ENCODE measurements at regions not wholly inside any gene's neighbourhood (a gene's known extent, or its start where the extent isn't known, plus 50 kb on each side); places are given as distances from the start of the nearest gene placed in this dataset.

DNA sequence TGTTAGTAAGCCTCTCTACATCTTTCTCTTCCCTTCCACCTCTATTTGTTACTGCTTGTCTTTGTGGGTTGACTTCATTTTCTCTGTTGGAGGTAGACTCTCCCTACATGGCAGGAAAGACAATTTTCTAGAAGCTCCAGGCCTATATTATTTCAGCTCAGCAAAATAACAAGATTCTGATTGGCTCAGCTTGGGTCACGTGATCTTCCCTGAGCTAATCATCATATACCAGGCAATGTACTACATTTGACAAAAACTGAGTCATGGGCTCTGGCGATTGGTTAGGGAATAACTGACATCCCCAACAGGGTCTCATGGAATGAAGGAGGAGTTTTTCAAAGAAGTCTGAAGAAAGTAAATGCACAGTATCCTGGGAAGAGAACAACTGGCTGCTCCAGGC, 65.6 kb upstream of the NR3C1 start:
- intact Hi-C loops (cut with DNase I) = no loop called here
- Histone ChIP-seq H3K9me3 (no peaks in the 10 kb centered on the region), H3K4me1 (no peaks in the 10 kb centered on the region), H3K4me3 (no peak overlapping the region), H3K36me3 (no peaks in the 10 kb centered on the region), H3K27me3 (no peaks in the 10 kb centered on the region), H3K27ac (no peak overlapping the region)
- DNase-seq (no peak), ATAC-seq (no peak)
- TF ChIP-seq, protein P1, sequence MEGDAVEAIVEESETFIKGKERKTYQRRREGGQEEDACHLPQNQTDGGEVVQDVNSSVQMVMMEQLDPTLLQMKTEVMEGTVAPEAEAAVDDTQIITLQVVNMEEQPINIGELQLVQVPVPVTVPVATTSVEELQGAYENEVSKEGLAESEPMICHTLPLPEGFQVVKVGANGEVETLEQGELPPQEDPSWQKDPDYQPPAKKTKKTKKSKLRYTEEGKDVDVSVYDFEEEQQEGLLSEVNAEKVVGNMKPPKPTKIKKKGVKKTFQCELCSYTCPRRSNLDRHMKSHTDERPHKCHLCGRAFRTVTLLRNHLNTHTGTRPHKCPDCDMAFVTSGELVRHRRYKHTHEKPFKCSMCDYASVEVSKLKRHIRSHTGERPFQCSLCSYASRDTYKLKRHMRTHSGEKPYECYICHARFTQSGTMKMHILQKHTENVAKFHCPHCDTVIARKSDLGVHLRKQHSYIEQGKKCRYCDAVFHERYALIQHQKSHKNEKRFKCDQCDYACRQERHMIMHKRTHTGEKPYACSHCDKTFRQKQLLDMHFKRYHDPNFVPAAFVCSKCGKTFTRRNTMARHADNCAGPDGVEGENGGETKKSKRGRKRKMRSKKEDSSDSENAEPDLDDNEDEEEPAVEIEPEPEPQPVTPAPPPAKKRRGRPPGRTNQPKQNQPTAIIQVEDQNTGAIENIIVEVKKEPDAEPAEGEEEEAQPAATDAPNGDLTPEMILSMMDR (IDR thresholded peaks at IDR 0.05) = no peak

DNA sequence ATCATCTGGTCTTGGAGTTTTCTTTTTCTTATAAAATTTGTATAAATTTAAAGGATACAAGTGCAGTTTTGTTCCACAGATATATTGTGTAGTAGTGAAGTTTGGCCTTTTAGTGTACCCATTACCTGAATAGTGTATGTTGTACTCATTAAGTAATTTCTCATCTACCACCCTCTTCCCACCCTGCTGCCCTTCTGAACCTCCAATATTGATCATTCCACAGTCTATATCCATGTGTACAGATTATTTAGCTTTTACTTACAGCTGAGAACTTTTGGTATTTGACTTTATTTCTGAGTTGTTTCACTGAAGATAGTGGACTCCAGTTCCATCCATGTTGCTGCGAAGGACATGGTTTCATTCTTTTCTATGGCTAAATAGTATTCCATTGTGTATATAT, 63.1 kb upstream of the NR3C1 start:
- intact Hi-C loops (cut with DNase I) = no loop called here
- Histone ChIP-seq H3K9me3 (no peaks in the 10 kb centered on the region), H3K4me3 (no peak overlapping the region), H3K27ac (no peak overlapping the region), H3K27me3 (no peaks in the 10 kb centered on the region), H3K36me3 (no peaks in the 10 kb centered on the region), H3K4me1 (no peaks in the 10 kb centered on the region)
- TF ChIP-seq, protein P1 (IDR thresholded peaks at IDR 0.05) = no peak
- DNase-seq = no peak
- no peak for ATAC-seq

DNA sequence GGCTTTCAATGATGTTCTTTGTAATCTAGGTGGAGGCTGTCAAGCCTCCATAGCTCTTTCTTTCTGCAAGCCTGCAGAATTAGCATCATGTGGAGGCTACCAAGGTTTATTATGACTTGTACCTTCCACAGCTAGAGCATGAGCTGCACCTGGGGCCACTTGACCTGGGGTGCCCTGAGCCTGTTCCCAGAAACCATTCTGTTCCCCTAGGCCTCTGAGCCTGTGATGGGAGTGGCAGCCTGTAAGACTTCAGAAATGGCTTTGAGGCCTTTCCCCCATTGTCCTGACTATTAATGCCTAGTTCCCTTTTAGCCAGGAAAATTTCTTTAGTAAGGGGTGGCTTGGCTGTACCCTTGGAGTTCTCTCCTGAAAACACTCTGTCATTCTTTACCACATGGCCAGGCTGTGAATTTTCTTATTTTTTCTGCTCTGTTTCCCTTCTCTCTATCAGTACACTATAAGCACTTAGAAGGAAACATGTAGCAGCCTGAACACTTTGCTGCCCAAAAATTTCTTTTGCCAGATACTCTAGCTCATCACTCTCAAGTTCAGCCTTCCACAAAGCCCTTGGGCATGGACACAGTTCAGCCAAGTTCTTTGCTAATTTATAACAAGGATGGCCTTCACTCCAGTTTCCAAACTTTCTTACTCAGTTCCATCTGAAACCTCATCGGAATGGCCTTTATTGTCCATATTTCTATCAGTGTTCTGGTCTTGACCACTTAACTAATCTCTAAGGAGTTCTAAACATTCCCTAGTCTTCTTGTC, 61.4 kb upstream of the NR3C1 start:
- no peaks in the 10 kb centered on the region for H3K9me3 ChIP-seq
- intact Hi-C loops (cut with DNase I) = no loop called here
- no peak overlapping the region for H3K4me3 ChIP-seq
- ATAC-seq (no peak), DNase-seq (no peak)
- no peaks in the 10 kb centered on the region for H3K27me3 ChIP-seq
- H3K4me1 ChIP-seq = no peaks in the 10 kb centered on the region
- no peaks in the 10 kb centered on the region for H3K36me3 ChIP-seq
- TF ChIP-seq, protein P1 (IDR thresholded peaks at IDR 0.05) = no peak
- H3K27ac ChIP-seq = no peak overlapping the region

GRCh38 chr5:143462431-143462830, 58.9 kb upstream of the NR3C1 start:
- Histone ChIP-seq H3K36me3 (no peaks in the 10 kb centered on the region), H3K9me3 (no peaks in the 10 kb centered on the region), H3K27ac (no peak overlapping the region), H3K4me1 (no peaks in the 10 kb centered on the region), H3K27me3 (no peaks in the 10 kb centered on the region), H3K4me3 (no peak overlapping the region)
- intact Hi-C loops (cut with DNase I) = no loop called here
- no peak for DNase-seq
- TF ChIP-seq, protein P1 (IDR thresholded peaks at IDR 0.05) = no peak
- ATAC-seq = no peak

DNA sequence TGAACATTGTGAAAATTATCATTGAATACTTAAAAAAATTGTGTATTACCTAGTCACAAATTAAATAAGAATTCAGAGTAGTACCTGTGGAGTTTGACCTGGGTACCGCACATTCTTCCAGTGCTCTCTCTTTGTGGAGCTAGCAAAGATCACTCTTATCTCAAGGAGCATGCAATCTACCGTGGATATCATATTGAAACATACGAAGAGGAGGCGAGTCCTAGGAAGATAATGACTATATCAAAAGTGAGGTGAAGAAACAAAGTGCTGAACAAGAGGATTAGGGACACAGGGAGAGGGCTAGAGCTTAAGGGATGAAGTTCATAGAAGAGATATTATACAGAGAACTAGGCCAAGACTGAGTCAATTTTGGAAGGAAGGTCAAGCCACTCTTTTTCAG, 55.9 kb upstream of the NR3C1 start:
- H3K27ac ChIP-seq = no peak overlapping the region
- H3K9me3 ChIP-seq = no peaks in the 10 kb centered on the region
- TF ChIP-seq, protein P1 (IDR thresholded peaks at IDR 0.05) = no peak
- no peaks in the 10 kb centered on the region for H3K4me1 ChIP-seq
- ATAC-seq (no peak), DNase-seq (no peak)
- no peak overlapping the region for H3K4me3 ChIP-seq
- no peaks in the 10 kb centered on the region for H3K36me3 ChIP-seq
- intact Hi-C loops (cut with DNase I) = no loop called here
- H3K27me3 ChIP-seq = no peaks in the 10 kb centered on the region

Measured in upper lobe of right lung (tissue), 1 donor.